ENCODE measurements at regions not wholly inside any gene's neighbourhood (a gene's known extent, or its start where the extent isn't known, plus 50 kb on each side); places are given as distances from the start of the nearest gene placed in this dataset.

DNA sequence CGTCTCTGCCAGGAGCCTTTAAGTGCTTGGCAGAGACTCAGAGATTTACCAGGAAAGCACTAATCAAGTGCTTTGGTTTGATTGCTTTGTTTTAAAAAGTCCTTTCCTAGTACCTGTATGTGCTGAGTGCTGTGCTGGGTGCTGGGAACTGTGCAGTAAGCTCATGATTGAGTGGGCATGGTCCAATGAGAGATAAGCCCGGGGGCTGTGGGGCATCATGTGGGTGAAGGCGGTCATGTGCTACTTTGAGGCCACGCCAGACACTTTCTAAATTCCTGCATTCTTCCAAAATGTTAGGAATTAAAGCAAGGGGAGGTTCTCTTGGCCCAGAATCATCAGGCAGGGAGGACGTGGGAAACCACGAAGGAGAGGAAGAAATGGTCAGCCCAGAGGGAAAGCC is 109.0 kb downstream of the ACAA2 start:
- TF ChIP-seq SIN3A (IDR thresholded peaks at IDR 0.05; ENCODE audit: borderline replicate concordance, low read depth, low read length) (no peak), TCF12 (IDR thresholded peaks at IDR 0.05) (no peak), GATA2 (CRISPR knock-in tag; IDR thresholded peaks at IDR 0.05) (no peak), TAF1 (IDR thresholded peaks at IDR 0.05; ENCODE audit: borderline replicate concordance, low read depth, low read length) (no peak)
- TF ChIP-seq, protein P1, sequence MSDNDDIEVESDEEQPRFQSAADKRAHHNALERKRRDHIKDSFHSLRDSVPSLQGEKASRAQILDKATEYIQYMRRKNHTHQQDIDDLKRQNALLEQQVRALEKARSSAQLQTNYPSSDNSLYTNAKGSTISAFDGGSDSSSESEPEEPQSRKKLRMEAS (IDR thresholded peaks at IDR 0.05; ENCODE audit: low read depth): no peak
- TF ChIP-seq, protein P2, sequence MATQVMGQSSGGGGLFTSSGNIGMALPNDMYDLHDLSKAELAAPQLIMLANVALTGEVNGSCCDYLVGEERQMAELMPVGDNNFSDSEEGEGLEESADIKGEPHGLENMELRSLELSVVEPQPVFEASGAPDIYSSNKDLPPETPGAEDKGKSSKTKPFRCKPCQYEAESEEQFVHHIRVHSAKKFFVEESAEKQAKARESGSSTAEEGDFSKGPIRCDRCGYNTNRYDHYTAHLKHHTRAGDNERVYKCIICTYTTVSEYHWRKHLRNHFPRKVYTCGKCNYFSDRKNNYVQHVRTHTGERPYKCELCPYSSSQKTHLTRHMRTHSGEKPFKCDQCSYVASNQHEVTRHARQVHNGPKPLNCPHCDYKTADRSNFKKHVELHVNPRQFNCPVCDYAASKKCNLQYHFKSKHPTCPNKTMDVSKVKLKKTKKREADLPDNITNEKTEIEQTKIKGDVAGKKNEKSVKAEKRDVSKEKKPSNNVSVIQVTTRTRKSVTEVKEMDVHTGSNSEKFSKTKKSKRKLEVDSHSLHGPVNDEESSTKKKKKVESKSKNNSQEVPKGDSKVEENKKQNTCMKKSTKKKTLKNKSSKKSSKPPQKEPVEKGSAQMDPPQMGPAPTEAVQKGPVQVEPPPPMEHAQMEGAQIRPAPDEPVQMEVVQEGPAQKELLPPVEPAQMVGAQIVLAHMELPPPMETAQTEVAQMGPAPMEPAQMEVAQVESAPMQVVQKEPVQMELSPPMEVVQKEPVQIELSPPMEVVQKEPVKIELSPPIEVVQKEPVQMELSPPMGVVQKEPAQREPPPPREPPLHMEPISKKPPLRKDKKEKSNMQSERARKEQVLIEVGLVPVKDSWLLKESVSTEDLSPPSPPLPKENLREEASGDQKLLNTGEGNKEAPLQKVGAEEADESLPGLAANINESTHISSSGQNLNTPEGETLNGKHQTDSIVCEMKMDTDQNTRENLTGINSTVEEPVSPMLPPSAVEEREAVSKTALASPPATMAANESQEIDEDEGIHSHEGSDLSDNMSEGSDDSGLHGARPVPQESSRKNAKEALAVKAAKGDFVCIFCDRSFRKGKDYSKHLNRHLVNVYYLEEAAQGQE (IDR thresholded peaks at IDR 0.05; ENCODE audit: low read depth, low read length): no peak
- TF ChIP-seq, protein P3, sequence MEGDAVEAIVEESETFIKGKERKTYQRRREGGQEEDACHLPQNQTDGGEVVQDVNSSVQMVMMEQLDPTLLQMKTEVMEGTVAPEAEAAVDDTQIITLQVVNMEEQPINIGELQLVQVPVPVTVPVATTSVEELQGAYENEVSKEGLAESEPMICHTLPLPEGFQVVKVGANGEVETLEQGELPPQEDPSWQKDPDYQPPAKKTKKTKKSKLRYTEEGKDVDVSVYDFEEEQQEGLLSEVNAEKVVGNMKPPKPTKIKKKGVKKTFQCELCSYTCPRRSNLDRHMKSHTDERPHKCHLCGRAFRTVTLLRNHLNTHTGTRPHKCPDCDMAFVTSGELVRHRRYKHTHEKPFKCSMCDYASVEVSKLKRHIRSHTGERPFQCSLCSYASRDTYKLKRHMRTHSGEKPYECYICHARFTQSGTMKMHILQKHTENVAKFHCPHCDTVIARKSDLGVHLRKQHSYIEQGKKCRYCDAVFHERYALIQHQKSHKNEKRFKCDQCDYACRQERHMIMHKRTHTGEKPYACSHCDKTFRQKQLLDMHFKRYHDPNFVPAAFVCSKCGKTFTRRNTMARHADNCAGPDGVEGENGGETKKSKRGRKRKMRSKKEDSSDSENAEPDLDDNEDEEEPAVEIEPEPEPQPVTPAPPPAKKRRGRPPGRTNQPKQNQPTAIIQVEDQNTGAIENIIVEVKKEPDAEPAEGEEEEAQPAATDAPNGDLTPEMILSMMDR (IDR thresholded peaks at IDR 0.05): no peak
